ENCODE measurements at regions not wholly inside any gene's neighbourhood (a gene's known extent, or its start where the extent isn't known, plus 50 kb on each side); places are given as distances from the start of the nearest gene placed in this dataset.

DNA sequence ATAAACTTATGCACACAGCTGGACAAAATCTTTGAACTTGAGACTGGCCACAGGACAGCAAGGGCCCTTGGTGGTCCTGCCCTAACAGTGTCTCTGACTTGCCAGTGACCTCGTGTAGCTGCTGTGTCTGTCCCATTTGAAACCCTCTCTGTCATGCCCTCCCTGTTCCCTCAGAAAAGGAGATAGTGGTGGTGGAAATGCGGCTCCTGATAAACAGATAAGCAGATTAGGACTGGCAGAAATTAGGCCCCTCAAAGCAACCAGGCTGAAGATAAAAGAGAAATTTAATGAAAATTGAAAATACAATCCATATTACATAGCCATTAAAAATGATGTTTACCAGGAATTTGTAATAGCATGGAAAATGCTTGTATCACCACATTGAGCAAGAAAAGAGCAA lies 136.6 kb upstream of the ATP6AP2 start:
- ChIA-PET POLR2A (no interaction called here), CTCF (no interaction called here)
- no peak for DNase-seq (ENCODE audit: low read depth, low spot score)
- TF ChIP-seq, protein P1, sequence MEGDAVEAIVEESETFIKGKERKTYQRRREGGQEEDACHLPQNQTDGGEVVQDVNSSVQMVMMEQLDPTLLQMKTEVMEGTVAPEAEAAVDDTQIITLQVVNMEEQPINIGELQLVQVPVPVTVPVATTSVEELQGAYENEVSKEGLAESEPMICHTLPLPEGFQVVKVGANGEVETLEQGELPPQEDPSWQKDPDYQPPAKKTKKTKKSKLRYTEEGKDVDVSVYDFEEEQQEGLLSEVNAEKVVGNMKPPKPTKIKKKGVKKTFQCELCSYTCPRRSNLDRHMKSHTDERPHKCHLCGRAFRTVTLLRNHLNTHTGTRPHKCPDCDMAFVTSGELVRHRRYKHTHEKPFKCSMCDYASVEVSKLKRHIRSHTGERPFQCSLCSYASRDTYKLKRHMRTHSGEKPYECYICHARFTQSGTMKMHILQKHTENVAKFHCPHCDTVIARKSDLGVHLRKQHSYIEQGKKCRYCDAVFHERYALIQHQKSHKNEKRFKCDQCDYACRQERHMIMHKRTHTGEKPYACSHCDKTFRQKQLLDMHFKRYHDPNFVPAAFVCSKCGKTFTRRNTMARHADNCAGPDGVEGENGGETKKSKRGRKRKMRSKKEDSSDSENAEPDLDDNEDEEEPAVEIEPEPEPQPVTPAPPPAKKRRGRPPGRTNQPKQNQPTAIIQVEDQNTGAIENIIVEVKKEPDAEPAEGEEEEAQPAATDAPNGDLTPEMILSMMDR (IDR thresholded peaks at IDR 0.05; ENCODE audit: insufficient read depth, low read length, missing control alignments), result no peak
- no peak overlapping the region for H3K4me3 ChIP-seq (ENCODE audit: low read depth, low read length)

DNA sequence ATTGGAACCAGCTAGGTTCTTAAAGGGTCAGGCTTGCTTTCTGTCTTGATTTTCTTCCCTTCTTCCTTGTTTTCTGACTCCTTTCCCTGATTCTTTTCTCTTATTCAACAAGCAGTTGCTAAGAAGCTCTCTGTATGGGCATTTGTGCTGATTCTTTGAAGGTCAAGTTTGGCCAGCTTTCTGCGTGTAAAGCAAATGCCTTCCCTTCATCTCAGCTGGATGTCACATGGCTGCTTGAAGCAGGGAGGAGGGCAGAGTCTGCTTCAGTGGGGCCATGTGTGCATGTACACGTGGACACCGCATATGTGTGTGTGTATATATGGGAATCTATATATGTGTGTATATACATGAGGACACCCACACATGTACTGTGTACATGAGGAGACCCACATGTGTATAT lies 139.9 kb upstream of the ATP6AP2 start:
- TF ChIP-seq, protein P1 (IDR thresholded peaks at IDR 0.05; ENCODE audit: insufficient read depth, low read length, missing control alignments), result no peak
- no peak overlapping the region for H3K4me3 ChIP-seq (ENCODE audit: low read depth, low read length)
- POLR2A ChIA-PET, result no interaction called here
- no peak for DNase-seq (ENCODE audit: low read depth, low spot score)
- CTCF ChIA-PET, result no interaction called here

DNA sequence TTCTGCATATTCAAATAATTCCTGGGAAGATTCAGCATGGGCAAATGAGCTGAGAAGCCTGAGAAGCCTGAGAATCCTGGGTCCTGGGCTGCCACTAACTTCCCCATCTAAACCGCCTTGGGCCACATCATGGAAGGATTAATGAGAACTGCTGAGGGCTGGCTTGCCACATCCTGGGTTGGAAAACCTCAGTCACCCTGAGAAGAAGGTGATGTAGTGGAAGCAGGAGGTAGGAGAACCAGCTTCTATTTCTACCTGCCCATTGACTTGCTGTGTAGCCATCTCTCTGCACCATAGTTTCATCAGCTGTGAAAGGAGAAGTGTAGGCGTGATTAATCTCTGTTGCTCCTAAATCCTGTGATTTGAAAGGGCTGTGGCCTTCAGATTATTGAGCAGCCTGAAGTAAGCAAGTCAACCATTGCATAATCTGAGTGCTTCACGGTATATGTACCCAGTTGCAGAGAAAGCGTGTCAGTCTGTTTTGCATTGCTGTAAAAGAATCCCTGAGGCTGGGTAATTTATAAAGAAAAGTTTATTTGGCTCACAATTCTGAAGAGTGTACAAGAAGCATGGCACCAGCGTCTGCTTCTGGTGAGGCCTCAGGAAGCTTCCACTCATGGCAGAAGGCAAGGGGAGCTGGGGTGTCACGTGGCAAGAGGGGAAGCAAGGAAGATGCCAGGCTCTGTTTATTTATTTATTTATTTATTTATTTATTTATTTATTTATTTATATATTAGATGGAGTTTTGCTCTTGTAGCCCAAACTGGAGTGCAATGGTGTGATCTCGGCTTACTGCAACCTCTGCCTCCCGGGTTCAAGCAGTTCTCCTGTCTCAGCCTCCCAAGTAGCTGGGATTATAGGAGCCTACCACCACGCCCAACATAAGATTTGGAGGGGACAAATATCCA lies 140.9 kb upstream of the ATP6AP2 start:
- TF ChIP-seq, protein P1 (IDR thresholded peaks at IDR 0.05; ENCODE audit: insufficient read depth, low read length, missing control alignments), result no peak
- CTCF ChIA-PET, result no interaction called here
- no peak overlapping the region for H3K4me3 ChIP-seq (ENCODE audit: low read depth, low read length)
- POLR2A ChIA-PET, result no interaction called here
- no peak for DNase-seq (ENCODE audit: low read depth, low spot score)

DNA sequence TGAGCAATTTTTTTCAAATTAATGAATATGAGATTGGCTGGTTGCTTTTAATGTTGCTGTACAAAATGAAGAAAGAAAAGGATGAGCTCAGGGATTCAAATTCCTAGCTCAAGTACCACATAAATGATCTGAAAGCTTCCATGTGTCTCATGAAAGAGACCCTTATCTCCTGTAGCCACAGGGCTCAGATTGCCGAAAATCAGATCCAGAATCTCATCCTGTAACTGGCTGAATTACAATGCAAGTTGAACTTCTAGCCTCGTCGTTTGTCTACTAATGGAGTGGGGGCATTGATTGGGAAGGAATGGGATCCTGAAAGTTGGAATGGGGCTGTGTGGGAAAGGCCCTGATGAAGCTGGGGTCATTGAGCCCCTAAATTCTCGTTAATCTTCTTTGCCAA lies 143.4 kb upstream of the ATP6AP2 start:
- H3K4me3 ChIP-seq (ENCODE audit: low read depth, low read length), result no peak overlapping the region
- TF ChIP-seq, protein P1 (IDR thresholded peaks at IDR 0.05; ENCODE audit: insufficient read depth, low read length, missing control alignments), result no peak
- ChIA-PET POLR2A (no interaction called here), CTCF (no interaction called here)
- DNase-seq (ENCODE audit: low read depth, low spot score), result no peak

DNA sequence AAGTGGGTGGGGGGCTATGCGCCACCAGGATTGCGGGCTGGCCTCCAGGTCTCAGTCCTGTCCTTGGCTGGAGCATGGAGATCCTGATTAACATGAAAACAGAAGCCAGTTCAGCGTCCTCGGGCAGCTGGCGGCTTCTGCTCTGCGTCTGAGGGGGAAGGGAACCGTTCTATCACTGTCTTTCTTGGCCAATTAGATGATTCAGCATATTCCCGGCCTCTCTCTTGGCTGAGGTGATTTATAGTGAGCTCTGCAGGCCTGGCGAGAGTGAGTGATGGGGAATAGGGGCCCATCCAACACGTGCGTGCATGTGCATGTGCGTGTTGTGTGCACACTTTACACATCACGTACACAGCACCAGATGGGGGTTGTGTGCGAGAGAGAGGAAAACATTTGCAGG lies 145.8 kb upstream of the ATP6AP2 start:
- no peak for DNase-seq (ENCODE audit: low read depth, low spot score)
- TF ChIP-seq, protein P1 (IDR thresholded peaks at IDR 0.05; ENCODE audit: insufficient read depth, low read length, missing control alignments), result no peak
- H3K4me3 ChIP-seq (ENCODE audit: low read depth, low read length), result no peak overlapping the region; the same call in 1 of the 2 replicates
- ChIA-PET POLR2A (no interaction called here), CTCF (interaction anchor here (0.7 kb wide), 1 partner anchor 11 kb away, joined by 3 read pairs; no protein-coding TSS in a partner anchor)

DNA sequence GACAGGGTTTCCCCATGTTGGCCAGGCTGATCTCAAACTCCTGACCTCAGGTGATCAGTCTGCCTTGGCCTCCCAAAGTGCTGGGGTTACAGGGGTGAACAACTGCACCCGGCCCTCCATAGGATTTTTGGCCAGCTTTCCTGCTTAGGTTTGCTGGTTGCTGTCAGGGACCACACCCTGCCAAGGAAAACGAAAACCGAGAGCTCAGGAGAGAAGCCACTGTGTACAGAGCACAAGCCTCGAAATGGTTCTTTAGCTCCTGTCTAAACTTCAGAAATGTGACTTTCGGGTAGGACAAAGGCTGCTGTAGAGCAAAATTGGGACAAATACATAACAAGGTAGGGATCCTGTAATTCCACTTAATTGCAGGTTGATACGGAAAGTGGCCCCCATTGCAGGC lies 146.3 kb upstream of the ATP6AP2 start:
- ChIA-PET CTCF (no interaction called here), POLR2A (no interaction called here)
- no peak for DNase-seq (ENCODE audit: low read depth, low spot score)
- H3K4me3 ChIP-seq (ENCODE audit: low read depth, low read length), result no peak overlapping the region
- TF ChIP-seq, protein P1 (IDR thresholded peaks at IDR 0.05; ENCODE audit: insufficient read depth, low read length, missing control alignments), result no peak
